GM23338 (cell line): ENCODE measurements at regions not wholly inside any gene's neighbourhood (a gene's known extent, or its start where the extent isn't known, plus 50 kb on each side); places are given as distances from the start of the nearest gene placed in this dataset.

Experiments used
- ATAC-seq: fragments of 200-7000 bp; cut with Tn5 transposase; 3 replicates; pipeline ENCODE4 v1.9.1; 2020
- DNase-seq: peaks from one replicate; pipeline ENCODE4 v3.0.0-alpha.2; 2015; ENCODE audit warnings: low spot score
- H2AFZ ChIP-seq: fragments of 200-600 bp; sonication (generic); 2 replicates; pipeline ENCODE4 v1.8.0; 2016; ENCODE audit warnings: antibody characterized with exemption, mild to moderate bottlenecking, moderate library complexity
- H3F3A ChIP-seq: fragments of 200-600 bp; sonication (generic); replicated peaks from 2 replicates; pipeline ENCODE4 v1.8.0; 2017; ENCODE audit warnings: antibody characterized with exemption, mixed run types, low read depth
- H3K27ac ChIP-seq: fragments of 200-600 bp; sonication (generic); 2 replicates; pipeline ENCODE4 v1.6.1; 2016; ENCODE audit warnings: low read depth
- H3K27me3 ChIP-seq: fragments of 200-600 bp; sonication (generic); 2 replicates; pipeline ENCODE4 v1.8.0; 2016; ENCODE audit warnings: mild to moderate bottlenecking, mixed run types, moderate library complexity; ENCODE audit not compliant: insufficient read depth
- H3K36me3 ChIP-seq: fragments of 200-600 bp; sonication (generic); 2 replicates; pipeline ENCODE4 v1.8.0; 2016; ENCODE audit warnings: mild to moderate bottlenecking; ENCODE audit not compliant: insufficient read depth
- H3K4me1 ChIP-seq: fragments of 200-600 bp; sonication (generic); 2 replicates; pipeline ENCODE4 v1.8.0; 2016; ENCODE audit warnings: mild to moderate bottlenecking, moderate library complexity; ENCODE audit not compliant: insufficient read depth
- H3K4me2 ChIP-seq: fragments of 200-600 bp; sonication (generic); 2 replicates; pipeline ENCODE4 v1.7.1; 2017; ENCODE audit warnings: mixed run types
- H3K4me3 ChIP-seq: fragments of 200-600 bp; sonication (generic); 2 replicates; pipeline ENCODE4 v1.6.1; 2016; ENCODE audit warnings: mixed run types
- H3K79me2 ChIP-seq: fragments of 200-600 bp; sonication (generic); replicated peaks from 2 replicates; pipeline ENCODE4 v1.8.0; 2017; ENCODE audit warnings: mild to moderate bottlenecking; ENCODE audit not compliant: insufficient read depth
- H3K9me2 ChIP-seq: fragments of 200-600 bp; sonication (generic); 2 replicates; pipeline ENCODE4 v1.8.0; 2017; ENCODE audit not compliant: insufficient read depth
- H4K20me1 ChIP-seq: fragments of 200-600 bp; sonication (generic); replicated peaks from 2 replicates; pipeline ENCODE4 v1.8.0; 2017; ENCODE audit warnings: mild to moderate bottlenecking; ENCODE audit not compliant: insufficient read depth
- H3K27ac Mint-ChIP-seq: 2 replicates; pipeline ENCODE4 v1.8.0; 2020; ENCODE audit warnings: inconsistent platforms, mild to moderate bottlenecking, moderate library complexity, mixed read lengths
- H3K27me3 Mint-ChIP-seq: 3 replicates; pipeline ENCODE4 v1.8.0; 2022; ENCODE audit warnings: low read depth, mild to moderate bottlenecking, moderate library complexity, mixed read lengths, inconsistent platforms; ENCODE audit not compliant: insufficient read depth, poor library complexity
- H3K36me3 Mint-ChIP-seq: 3 replicates; pipeline ENCODE4 v1.8.0; 2021; ENCODE audit warnings: low read depth, mild to moderate bottlenecking, inconsistent platforms, moderate library complexity, mixed read lengths
- H3K4me1 Mint-ChIP-seq: 3 replicates; pipeline ENCODE4 v1.8.0; 2020; ENCODE audit warnings: mild to moderate bottlenecking, inconsistent platforms, mixed read lengths
- H3K4me3 Mint-ChIP-seq: 3 replicates; pipeline ENCODE4 v1.8.0; 2021; ENCODE audit warnings: moderate library complexity, mild to moderate bottlenecking, inconsistent platforms, mixed read lengths
- H3K9me3 Mint-ChIP-seq: 3 replicates; pipeline ENCODE4 v1.8.0; 2020; ENCODE audit warnings: moderate library complexity, mild to moderate bottlenecking, inconsistent platforms, mixed read lengths
- CTCF ChIP-seq, 2 experiments: fragments of 200-600 bp in 1 of 2; sonication (generic) in 1 of 2; conservative IDR thresholded peaks; 2 replicates each; pipeline versions ENCODE4 v1.5.1 to v1.6.1; 2016 to 2017; ENCODE audit warnings: antibody characterized with exemption in 2 of 2, low read depth in 2 of 2, mild to moderate bottlenecking in 2 of 2, moderate library complexity in 1 of 2
- ETS1 ChIP-seq: IDR thresholded peaks from 2 replicates; pipeline ENCODE4 v1.6.1; 2016; ENCODE audit warnings: antibody characterized with exemption
- EZH2 ChIP-seq: fragments of 200-600 bp; sonication (generic); IDR thresholded peaks from one replicate; pipeline ENCODE4 v1.8.0; 2017; ENCODE audit warnings: antibody characterized with exemption, mild to moderate bottlenecking, low read depth; ENCODE audit not compliant: unreplicated experiment
- EZH2phosphoT487 ChIP-seq: fragments of 200-600 bp; sonication (generic); IDR thresholded peaks from one replicate; pipeline ENCODE4 v1.8.1; 2018; ENCODE audit warnings: antibody characterized with exemption; ENCODE audit not compliant: unreplicated experiment
- JUNB ChIP-seq: IDR thresholded peaks from one replicate; pipeline ENCODE4 v1.6.1; 2016; ENCODE audit warnings: antibody characterized with exemption; ENCODE audit not compliant: unreplicated experiment
- NANOG ChIP-seq: IDR thresholded peaks from 2 replicates; pipeline ENCODE4 v1.6.1; 2016; ENCODE audit warnings: antibody characterized with exemption, borderline replicate concordance
- POLR2AphosphoS5 ChIP-seq: IDR thresholded peaks from 2 replicates; pipeline ENCODE4 v1.6.1; 2016; ENCODE audit warnings: antibody characterized with exemption, low read depth
- REST ChIP-seq: IDR thresholded peaks from one replicate; pipeline ENCODE4 v1.6.1; 2018; ENCODE audit warnings: antibody characterized with exemption; ENCODE audit not compliant: unreplicated experiment
- STAT1 ChIP-seq: IDR thresholded peaks from one replicate; pipeline ENCODE4 v1.6.1; 2016; ENCODE audit warnings: antibody characterized with exemption; ENCODE audit not compliant: unreplicated experiment
- ZNF114 ChIP-seq: fragments of 250-450 bp; sonication (Bioruptor Pico); IDR thresholded peaks from 2 replicates; pipeline ENCODE4 v1.5.0; 2020; ENCODE audit warnings: mild to moderate bottlenecking, moderate library complexity
- ZNF331 ChIP-seq: fragments of 250-450 bp; sonication (Bioruptor Pico); IDR thresholded peaks from 2 replicates; pipeline ENCODE4 v1.5.0; 2020; ENCODE audit warnings: low read depth, mild to moderate bottlenecking, moderate library complexity
- ZNF462 ChIP-seq: fragments of 250-450 bp; sonication (Bioruptor Pico); IDR thresholded peaks from 2 replicates; pipeline ENCODE4 v1.5.0; 2020; ENCODE audit warnings: mild to moderate bottlenecking, moderate library complexity

- no peak for TF ChIP-seq ZNF462 (CRISPR knock-in tag)
- no peak for TF ChIP-seq ZNF114 (CRISPR knock-in tag)
- TF ChIP-seq STAT1, result no peak
- no peak for TF ChIP-seq ETS1
- TF ChIP-seq NANOG, result no peak
- no peak for TF ChIP-seq POLR2AphosphoS5
- TF ChIP-seq EZH2phosphoT487, result no peak
Measured at GRCh38 chr4:159435561-159436023, 332.7 kb downstream of the RAPGEF2 start (continued).

GRCh38 chr4:159443975-159444374 lies 341.1 kb downstream of the RAPGEF2 start:
- no peaks in the 10 kb centered on the region for H3K36me3 Mint-ChIP-seq
- Histone ChIP-seq H3K9me2 (peaks cover 6% of the 10 kb centered on the region), H3K4me3 (no peak overlapping the region), H2AFZ (no peak overlapping the region), H3K4me2 (no peak overlapping the region), H3K27ac (no peak overlapping the region), H3K79me2 (no peaks in the 10 kb centered on the region), H3K4me1 (no peaks in the 10 kb centered on the region), H3K36me3 (no peaks in the 10 kb centered on the region), H3K27me3 (no peaks in the 10 kb centered on the region), H3F3A (no peaks in the 10 kb centered on the region), H4K20me1 (no peaks in the 10 kb centered on the region; the same call in 1 of the 2 replicates)
- ATAC-seq (no peak), DNase-seq (no peak)
- H3K27ac Mint-ChIP-seq, result no peak overlapping the region
- H3K4me3 Mint-ChIP-seq, result no peak overlapping the region
- H3K27me3 Mint-ChIP-seq, result peaks cover 8% of the 10 kb centered on the region
- H3K4me1 Mint-ChIP-seq, result no peaks in the 10 kb centered on the region
- no peaks in the 10 kb centered on the region for H3K9me3 Mint-ChIP-seq
- TF ChIP-seq JUNB, result no peak
- TF ChIP-seq EZH2, result no peak
- no peak for TF ChIP-seq ZNF331 (CRISPR knock-in tag)
- no peak for TF ChIP-seq CTCF (conservative IDR thresholded peaks at IDR 0.05; ENCODE audit: low read depth in 2 of 2)
- no peak for TF ChIP-seq REST
